LNCAP (cell line): ENCODE measurements at regions not wholly inside any gene's neighbourhood (a gene's known extent, or its start where the extent isn't known, plus 50 kb on each side); places are given as distances from the start of the nearest gene placed in this dataset.

Experiments used
- TF ChIP-seq, protein P1 (sequence below): fragments of 450-650 bp; IDR thresholded peaks from 2 replicates; pipeline ENCODE4 v1.5.1; 2017; ENCODE audit warnings: mild to moderate bottlenecking

DNA sequence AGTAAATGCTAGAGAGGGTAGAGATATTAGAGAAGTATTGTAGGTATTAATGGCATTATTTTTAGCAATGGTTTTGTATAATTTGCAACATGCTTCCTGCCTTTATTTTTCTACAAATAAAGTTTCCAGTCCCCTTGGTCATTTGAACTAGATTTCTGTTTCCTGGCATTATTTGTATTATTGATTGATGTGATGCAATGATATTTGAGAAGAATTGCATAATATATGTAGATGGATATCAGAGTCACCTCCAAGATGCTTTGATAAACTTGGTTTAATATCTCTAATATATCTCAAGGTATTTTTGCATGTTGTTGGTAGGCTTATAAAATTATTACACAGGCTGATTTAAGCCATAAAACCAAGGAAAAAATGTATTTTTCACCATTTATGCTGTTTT is 1054.5 kb downstream of the SLITRK1 start:
- TF ChIP-seq, protein P1, sequence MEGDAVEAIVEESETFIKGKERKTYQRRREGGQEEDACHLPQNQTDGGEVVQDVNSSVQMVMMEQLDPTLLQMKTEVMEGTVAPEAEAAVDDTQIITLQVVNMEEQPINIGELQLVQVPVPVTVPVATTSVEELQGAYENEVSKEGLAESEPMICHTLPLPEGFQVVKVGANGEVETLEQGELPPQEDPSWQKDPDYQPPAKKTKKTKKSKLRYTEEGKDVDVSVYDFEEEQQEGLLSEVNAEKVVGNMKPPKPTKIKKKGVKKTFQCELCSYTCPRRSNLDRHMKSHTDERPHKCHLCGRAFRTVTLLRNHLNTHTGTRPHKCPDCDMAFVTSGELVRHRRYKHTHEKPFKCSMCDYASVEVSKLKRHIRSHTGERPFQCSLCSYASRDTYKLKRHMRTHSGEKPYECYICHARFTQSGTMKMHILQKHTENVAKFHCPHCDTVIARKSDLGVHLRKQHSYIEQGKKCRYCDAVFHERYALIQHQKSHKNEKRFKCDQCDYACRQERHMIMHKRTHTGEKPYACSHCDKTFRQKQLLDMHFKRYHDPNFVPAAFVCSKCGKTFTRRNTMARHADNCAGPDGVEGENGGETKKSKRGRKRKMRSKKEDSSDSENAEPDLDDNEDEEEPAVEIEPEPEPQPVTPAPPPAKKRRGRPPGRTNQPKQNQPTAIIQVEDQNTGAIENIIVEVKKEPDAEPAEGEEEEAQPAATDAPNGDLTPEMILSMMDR = no peak

DNA sequence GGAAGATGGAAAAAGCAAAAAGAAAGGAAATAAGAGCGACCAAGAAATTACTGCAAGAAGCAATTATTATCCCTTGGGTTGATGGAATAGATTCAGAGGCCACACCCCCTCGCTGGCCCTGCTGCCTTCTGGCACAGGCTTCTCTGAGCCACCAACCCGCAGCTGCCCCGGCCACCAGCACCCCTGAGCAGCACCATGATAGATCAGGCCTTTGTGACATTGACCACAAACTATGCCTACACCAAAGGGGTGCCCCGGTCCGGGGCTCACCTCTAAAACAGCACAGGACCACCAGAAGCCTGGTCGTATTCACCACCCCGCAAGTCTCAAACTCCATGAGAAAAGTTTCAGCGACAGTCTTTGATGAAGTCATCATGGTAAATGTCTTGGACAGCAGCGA is 1059.3 kb downstream of the SLITRK1 start:
- TF ChIP-seq, protein P1 = no peak

DNA sequence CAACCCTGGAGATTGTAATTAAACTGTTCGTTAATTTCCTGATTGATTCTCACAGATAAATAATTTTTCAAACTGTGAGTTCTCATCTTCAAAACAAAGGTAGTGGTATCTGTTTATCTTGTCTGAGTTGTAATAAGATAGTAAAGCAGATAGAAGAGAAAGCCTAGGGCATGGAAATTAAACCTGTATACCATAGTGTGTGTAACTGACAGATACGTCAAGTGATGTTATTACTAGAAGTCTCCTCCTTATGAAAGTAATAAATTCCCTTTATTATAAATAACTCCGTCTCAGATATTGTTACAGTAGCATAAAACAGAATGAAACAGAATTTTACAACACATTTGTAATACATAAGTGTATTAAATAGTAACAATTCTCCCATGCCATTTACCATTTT is 1065.1 kb downstream of the SLITRK1 start:
- TF ChIP-seq, protein P1 = no peak

DNA sequence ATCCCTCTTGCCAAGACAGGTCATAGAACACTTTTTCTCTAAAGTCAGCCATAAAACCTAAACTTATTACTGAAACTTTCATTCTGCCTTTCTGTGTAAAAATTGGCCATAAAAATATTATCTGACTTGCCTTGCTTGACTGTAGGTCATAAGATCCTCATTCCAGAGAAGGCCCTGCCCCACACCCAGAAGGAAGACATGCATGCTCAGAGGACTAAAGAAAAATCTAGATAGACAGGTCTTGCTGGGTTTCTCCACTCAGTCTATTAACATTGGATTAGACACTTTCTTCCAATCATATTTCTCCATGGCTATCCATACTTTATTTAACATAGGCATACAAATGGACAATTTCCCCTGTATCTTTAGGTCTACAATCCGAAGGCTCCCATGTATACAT is 1066.5 kb downstream of the SLITRK1 start:
- TF ChIP-seq, protein P1 = no peak

DNA sequence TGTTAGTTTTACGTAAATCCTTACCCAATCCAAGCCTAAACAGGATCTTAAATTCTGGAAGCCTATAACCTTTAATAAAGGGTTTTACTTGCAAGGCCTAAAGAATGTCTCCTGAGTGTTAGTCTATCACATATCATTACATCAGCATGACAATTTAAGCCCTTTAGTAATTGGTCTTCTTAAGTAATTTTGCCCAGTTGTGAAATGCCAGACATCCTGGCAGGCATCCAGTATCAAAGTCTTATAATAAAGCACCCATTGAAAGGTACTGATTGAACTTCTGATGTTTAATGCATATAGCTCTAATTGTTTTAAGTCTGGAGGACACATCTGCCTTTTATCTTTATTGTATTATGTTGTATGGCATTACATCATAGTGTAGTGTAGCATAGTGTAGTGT is 1078.9 kb downstream of the SLITRK1 start:
- TF ChIP-seq, protein P1 = no peak

DNA sequence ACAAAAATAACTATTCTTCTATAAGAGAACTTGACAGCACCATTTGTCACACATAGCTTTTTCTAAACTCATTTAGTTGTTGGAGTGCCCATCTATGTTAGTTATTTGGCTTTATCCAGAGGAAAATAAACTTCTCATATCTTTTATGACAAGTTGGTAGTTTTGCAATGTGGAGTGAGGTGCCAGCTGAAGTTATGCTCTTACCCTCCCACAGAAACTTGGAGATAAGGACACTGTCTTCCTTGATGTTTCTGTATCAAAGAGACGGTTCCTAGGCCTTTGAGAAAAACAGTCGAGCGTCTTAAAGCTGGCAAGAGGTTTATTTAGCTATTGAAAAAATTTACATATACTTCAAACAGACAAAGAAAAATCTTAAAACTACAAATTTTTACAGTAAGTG is 1079.7 kb downstream of the SLITRK1 start:
- TF ChIP-seq, protein P1 = no peak

DNA sequence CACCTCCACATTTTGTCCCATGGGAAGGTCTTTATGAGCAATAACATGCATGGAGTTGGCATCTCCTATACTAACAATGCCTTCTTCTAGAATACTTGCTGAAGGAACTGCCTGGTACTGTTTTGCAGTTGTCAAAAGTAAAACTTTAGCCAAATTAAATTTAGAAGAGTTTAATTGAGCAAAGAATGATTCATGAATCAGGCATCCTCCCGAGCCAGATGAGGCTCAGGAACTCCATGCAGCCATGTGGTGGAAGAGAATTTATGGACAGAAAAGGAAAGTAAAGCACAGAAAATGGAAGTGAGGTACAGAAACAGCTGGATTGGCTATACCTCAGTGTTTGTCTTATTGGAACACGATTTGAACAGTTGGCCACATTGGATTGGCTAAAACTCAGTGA is 1081.9 kb downstream of the SLITRK1 start:
- TF ChIP-seq, protein P1 = no peak

DNA sequence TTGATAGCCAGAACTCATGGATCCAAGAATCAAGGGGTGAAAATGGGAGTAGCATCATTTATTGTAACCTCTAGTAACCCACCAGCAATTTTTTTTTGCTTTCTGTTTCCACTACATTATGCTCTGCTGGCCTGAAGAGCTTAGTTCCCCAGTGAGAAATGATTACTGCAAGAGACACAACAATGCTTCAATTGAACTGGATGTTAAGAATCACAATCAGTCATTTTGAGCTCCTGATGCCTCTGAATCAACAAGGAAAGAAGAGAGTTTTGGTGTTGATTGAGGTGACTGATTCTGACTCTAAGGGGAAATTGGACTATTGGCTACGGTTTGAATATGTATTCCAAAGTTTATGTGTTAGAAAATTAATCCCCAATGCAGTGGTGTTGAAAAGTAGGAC is 1084.4 kb downstream of the SLITRK1 start:
- TF ChIP-seq, protein P1 = no peak
